Activated B cell treated with CpG ODN at 0.5 μM for 24 hours (primary cell): ENCODE measurements at regions not wholly inside any gene's neighbourhood (a gene's known extent, or its start where the extent isn't known, plus 50 kb on each side); places are given as distances from the start of the nearest gene placed in this dataset.

Experiments used
- ATAC-seq: fragments of 200-7000 bp; cut with Tn5 transposase; one replicate; pipeline ENCODE4 v1.10.0; 2021; ENCODE audit warnings: low read depth, mild to moderate bottlenecking, moderate library complexity
- CTCF ChIA-PET: fragments of 350-600 bp; sonication (Branson Sonifier 250); formaldehyde crosslinking; loops from one replicate; lab custom pipeline; 2021; ENCODE audit warnings: antibody characterized with exemption; lab: Charles Lee
- POLR2A ChIA-PET: fragments of 350-600 bp; sonication (Branson Sonifier 250); formaldehyde crosslinking; loops from one replicate; lab custom pipeline; 2021; ENCODE audit warnings: antibody characterized with exemption; lab: Charles Lee
- DNase-seq: peaks from one replicate; pipeline ENCODE4 v3.0.0; 2022
- H3K27ac Mint-ChIP-seq: one replicate; pipeline ENCODE4 v1.8.0; 2020; ENCODE audit warnings: mixed read lengths
- H3K27me3 Mint-ChIP-seq: one replicate; pipeline ENCODE4 v1.8.0; 2021; ENCODE audit warnings: mixed read lengths
- H3K36me3 Mint-ChIP-seq: one replicate; pipeline ENCODE4 v1.8.0; 2021; ENCODE audit warnings: low read depth, mixed read lengths
- H3K4me1 Mint-ChIP-seq: one replicate; pipeline ENCODE4 v1.8.0; 2021; ENCODE audit warnings: mixed read lengths
- H3K4me3 Mint-ChIP-seq: one replicate; pipeline ENCODE4 v1.8.0; 2020; ENCODE audit warnings: mild to moderate bottlenecking, mixed read lengths
- H3K9me3 Mint-ChIP-seq: one replicate; pipeline ENCODE4 v1.8.0; 2020; ENCODE audit warnings: mixed read lengths
- CTCF ChIP-seq: fragments of 200-600 bp; IDR thresholded peaks from one replicate; pipeline ENCODE4 v1.8.0; 2022; ENCODE audit warnings: antibody characterized with exemption, mild to moderate bottlenecking
- intact Hi-C: fragments of 100-400 bp; cut with micrococcal nuclease; formaldehyde crosslinking; loops from one replicate; pipeline ENCODE4 v1.15.1; 2024

GRCh38 chr5:163809473-163809872, 304.1 kb downstream of the MAT2B start:
- Mint-ChIP-seq H3K27ac (no peak overlapping the region), H3K4me1 (peaks cover 17% of the 10 kb centered on the region), H3K27me3 (peaks cover 3% of the 10 kb centered on the region), H3K9me3 (no peaks in the 10 kb centered on the region), H3K36me3 (no peaks in the 10 kb centered on the region), H3K4me3 (no peak overlapping the region)
- no peak for ATAC-seq
- intact Hi-C loops: loop anchor here (1.0 kb wide), 1 partner anchor 695 kb away; no protein-coding TSS in a partner anchor
- ChIA-PET CTCF (no interaction called here), POLR2A (no interaction called here)
- DNase-seq: no peak
- TF ChIP-seq CTCF: no peak

- peaks cover 18% of the 10 kb centered on the region for H3K4me1 Mint-ChIP-seq
- CTCF ChIA-PET: no interaction called here
- intact Hi-C loops: loop anchor here (5.0 kb wide), 1 partner anchor 338 kb away; no protein-coding TSS in a partner anchor
- DNase-seq (no peak), ATAC-seq (no peak)
- no peak overlapping the region for H3K4me3 Mint-ChIP-seq
- H3K9me3 Mint-ChIP-seq: peaks cover 14% of the 10 kb centered on the region
- TF ChIP-seq CTCF: no peak
- H3K27ac Mint-ChIP-seq: no peak overlapping the region
- POLR2A ChIA-PET: no interaction called here
- H3K27me3 Mint-ChIP-seq: no peaks in the 10 kb centered on the region
- no peaks in the 10 kb centered on the region for H3K36me3 Mint-ChIP-seq
These were observed 308.5 kb downstream of the MAT2B start for GRCh38 chr5:163813900-163814299.

- H3K27ac Mint-ChIP-seq: no peak overlapping the region
- ATAC-seq: no peak
- intact Hi-C loops: no loop called here
These were observed 309.9 kb downstream of the MAT2B start for GRCh38 chr5:163815240-163815791.

GRCh38 chr5:163821142-163821541, 315.7 kb downstream of the MAT2B start:
- intact Hi-C loops: no loop called here
- Mint-ChIP-seq H3K4me3 (no peak overlapping the region), H3K27me3 (no peaks in the 10 kb centered on the region), H3K4me1 (no peaks in the 10 kb centered on the region), H3K9me3 (peaks cover 34% of the 10 kb centered on the region), H3K36me3 (no peaks in the 10 kb centered on the region), H3K27ac (no peak overlapping the region)
- POLR2A ChIA-PET: no interaction called here
- ATAC-seq: no peak
- CTCF ChIA-PET: no interaction called here
- no peak for DNase-seq
- no peak for TF ChIP-seq CTCF

More at GRCh38 chr5:163815240-163815791, 309.9 kb downstream of the MAT2B start:
- Mint-ChIP-seq H3K27me3 (no peaks in the 10 kb centered on the region), H3K4me1 (peaks cover 7% of the 10 kb centered on the region), H3K9me3 (peaks cover 25% of the 10 kb centered on the region), H3K36me3 (no peaks in the 10 kb centered on the region), H3K4me3 (no peak overlapping the region)
- DNase-seq: no peak
- TF ChIP-seq CTCF: no peak
- ChIA-PET CTCF (no interaction called here), POLR2A (no interaction called here)

GRCh38 chr5:163822548-163822947, 317.1 kb downstream of the MAT2B start:
- CTCF ChIA-PET: no interaction called here
- Mint-ChIP-seq H3K36me3 (no peaks in the 10 kb centered on the region), H3K27ac (no peak overlapping the region), H3K4me3 (no peak overlapping the region), H3K27me3 (no peaks in the 10 kb centered on the region), H3K4me1 (no peaks in the 10 kb centered on the region), H3K9me3 (peaks cover 25% of the 10 kb centered on the region)
- no peak for TF ChIP-seq CTCF
- intact Hi-C loops: no loop called here
- DNase-seq: no peak
- ATAC-seq: no peak
- POLR2A ChIA-PET: no interaction called here
